ENCODE measurements at regions not wholly inside any gene's neighbourhood (a gene's known extent, or its start where the extent isn't known, plus 50 kb on each side); places are given as distances from the start of the nearest gene placed in this dataset.
"Not testable (repeated sequence)": the region's sequence is repeated elsewhere in the genome, so short reads cannot be mapped to it uniquely, and the experiment has no call there.

DNA sequence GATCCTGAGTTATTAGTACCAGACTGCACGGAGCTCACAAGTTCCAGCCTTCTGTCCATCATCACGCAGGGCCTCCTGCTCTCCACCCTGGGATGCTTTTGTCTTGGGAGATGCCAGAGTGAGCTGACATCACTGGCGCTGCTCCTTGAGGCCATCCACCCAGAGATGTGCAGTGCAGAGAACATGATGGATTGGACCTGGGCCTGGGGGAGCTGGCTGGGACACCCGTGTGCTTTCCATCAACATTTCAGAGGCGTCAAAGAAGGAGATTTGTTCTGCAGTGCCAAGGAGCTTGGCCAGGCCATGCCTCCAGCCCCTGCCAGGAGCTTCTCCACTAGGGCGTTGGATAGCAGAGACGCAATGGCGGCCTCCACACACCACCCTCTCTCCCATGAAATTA lies 206.6 kb upstream of the ZNF469 start:
- not testable (repeated sequence) for H3K14ac ChIP-seq (ENCODE audit: insufficient read depth, low read length); H3K9me3 ChIP-seq (ENCODE audit: control insufficient read depth, low read depth, low read length); H3K4me1 Mint-ChIP-seq; H3K9me3 Mint-ChIP-seq; H2AFZ ChIP-seq (ENCODE audit: low read length); H3K4me1 ChIP-seq (ENCODE audit: insufficient read depth, low read length); H3K18ac ChIP-seq (ENCODE audit: insufficient read length, low read depth, low read length); H3K36me3 Mint-ChIP-seq (ENCODE audit: insufficient read depth in 1 of 3, low read depth in 3 of 3); H4K20me1 ChIP-seq (ENCODE audit: control insufficient read depth, insufficient read depth, insufficient read length); H2BK120ac ChIP-seq (ENCODE audit: low read depth, low read length, poor library complexity, severe bottlenecking); H4K91ac ChIP-seq (ENCODE audit: insufficient read length, low read depth, low read length); H2AK5ac ChIP-seq (ENCODE audit: insufficient read length, low read length); H3K4me2 ChIP-seq (ENCODE audit: insufficient read depth, insufficient read length, low read length); H3K27me3 Mint-ChIP-seq (ENCODE audit: low read depth); H3K27me3 ChIP-seq (ENCODE audit: insufficient read depth, low read length); H3K79me2 ChIP-seq (ENCODE audit: insufficient read depth, low read length); H3K79me1 ChIP-seq (ENCODE audit: insufficient read depth, low read depth, low read length, poor library complexity, severe bottlenecking); H2BK5ac ChIP-seq (ENCODE audit: insufficient read length, low read length); DNase-seq; H2BK12ac ChIP-seq (ENCODE audit: insufficient read length, low read depth, low read length); H3K27ac ChIP-seq (ENCODE audit: insufficient read length, low read depth, low read length); H3K4ac ChIP-seq (ENCODE audit: low read depth, low read length); H4K5ac ChIP-seq (ENCODE audit: insufficient read length, low read depth, low read length); H3K4me3 Mint-ChIP-seq; H2BK20ac ChIP-seq (ENCODE audit: low read depth, low read length, poor library complexity, severe bottlenecking); H4K8ac ChIP-seq (replicated peaks; ENCODE audit: insufficient read length, low read depth, low read length); H3K23me2 ChIP-seq (ENCODE audit: insufficient read length, low read depth, low read length, poor library complexity, severe bottlenecking); H3T11ph ChIP-seq (ENCODE audit: low read length); H3K56ac ChIP-seq (ENCODE audit: insufficient read length, low read depth, low read length); H3K9ac ChIP-seq (ENCODE audit: extremely low read depth, insufficient read length, low read length); H2BK15ac ChIP-seq (ENCODE audit: low read depth, low read length); H3K23ac ChIP-seq (ENCODE audit: insufficient read length, low read depth, low read length); H3K27ac Mint-ChIP-seq
- no CpG with 5 or more reads among the region's 8 CpGs for WGBS (ENCODE audit: extremely low coverage, insufficient read length, low lambda C conversion rate)

DNA sequence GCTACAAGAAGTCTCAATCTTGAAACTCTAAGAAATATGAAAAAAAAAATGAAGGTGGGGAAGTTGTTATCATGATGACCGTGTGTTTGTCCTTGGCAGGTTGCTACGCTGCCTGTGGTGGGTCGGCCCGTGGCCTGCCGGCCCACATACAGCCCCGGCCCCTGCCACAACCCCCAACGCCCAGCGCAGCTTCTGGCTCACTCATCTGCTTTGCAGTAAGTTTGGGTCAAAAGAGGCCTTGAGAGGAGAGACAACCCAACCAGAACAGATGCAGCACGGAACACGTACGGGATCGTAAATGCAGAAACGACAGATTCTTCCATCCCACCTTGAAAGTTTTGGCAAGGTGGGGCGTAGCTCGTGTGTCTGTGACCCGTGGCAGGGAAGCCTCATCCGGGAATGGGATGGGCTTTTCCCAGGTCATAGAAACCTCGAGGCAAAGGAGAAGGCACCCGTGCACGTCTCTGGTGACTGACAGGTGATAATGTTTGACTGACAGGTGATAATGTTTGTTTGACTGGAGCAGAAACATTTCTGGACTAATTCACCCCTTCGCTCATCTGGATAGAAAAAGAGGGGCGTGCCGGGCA lies 206.1 kb upstream of the ZNF469 start:
- not testable (repeated sequence) for H4K5ac ChIP-seq (ENCODE audit: insufficient read length, low read depth, low read length); H3K9me3 Mint-ChIP-seq; H3K79me2 ChIP-seq (ENCODE audit: insufficient read depth, low read length); H3K27me3 Mint-ChIP-seq (ENCODE audit: low read depth); H3K4me1 Mint-ChIP-seq; H2BK15ac ChIP-seq (ENCODE audit: low read depth, low read length); H3K27ac Mint-ChIP-seq; H3K23me2 ChIP-seq (ENCODE audit: insufficient read length, low read depth, low read length, poor library complexity, severe bottlenecking); H3K79me1 ChIP-seq (ENCODE audit: insufficient read depth, low read depth, low read length, poor library complexity, severe bottlenecking); H3T11ph ChIP-seq (ENCODE audit: low read length); H3K4me1 ChIP-seq (ENCODE audit: insufficient read depth, low read length); H4K91ac ChIP-seq (ENCODE audit: insufficient read length, low read depth, low read length); H4K8ac ChIP-seq (replicated peaks; ENCODE audit: insufficient read length, low read depth, low read length); H2BK120ac ChIP-seq (ENCODE audit: low read depth, low read length, poor library complexity, severe bottlenecking); H2BK12ac ChIP-seq (ENCODE audit: insufficient read length, low read depth, low read length); H2AK5ac ChIP-seq (ENCODE audit: insufficient read length, low read length); H3K56ac ChIP-seq (ENCODE audit: insufficient read length, low read depth, low read length); H3K4ac ChIP-seq (ENCODE audit: low read depth, low read length); H3K18ac ChIP-seq (ENCODE audit: insufficient read length, low read depth, low read length); H3K9ac ChIP-seq (ENCODE audit: extremely low read depth, insufficient read length, low read length); H3K23ac ChIP-seq (ENCODE audit: insufficient read length, low read depth, low read length); DNase-seq; H4K20me1 ChIP-seq (ENCODE audit: control insufficient read depth, insufficient read depth, insufficient read length); H3K4me2 ChIP-seq (ENCODE audit: insufficient read depth, insufficient read length, low read length); H2BK20ac ChIP-seq (ENCODE audit: low read depth, low read length, poor library complexity, severe bottlenecking); H2BK5ac ChIP-seq (ENCODE audit: insufficient read length, low read length); H3K27me3 ChIP-seq (ENCODE audit: insufficient read depth, low read length); H2AFZ ChIP-seq (ENCODE audit: low read length); H3K14ac ChIP-seq (ENCODE audit: insufficient read depth, low read length); H3K36me3 Mint-ChIP-seq (ENCODE audit: insufficient read depth in 1 of 3, low read depth in 3 of 3); H3K4me3 Mint-ChIP-seq; H3K9me3 ChIP-seq (ENCODE audit: control insufficient read depth, low read depth, low read length); H3K27ac ChIP-seq (ENCODE audit: insufficient read length, low read depth, low read length)
- no CpG with 5 or more reads among the region's 23 CpGs for WGBS (ENCODE audit: extremely low coverage, insufficient read length, low lambda C conversion rate)

Data from H9 (cell line).